ENCODE measurements at regions not wholly inside any gene's neighbourhood (a gene's known extent, or its start where the extent isn't known, plus 50 kb on each side); places are given as distances from the start of the nearest gene placed in this dataset.

DNA sequence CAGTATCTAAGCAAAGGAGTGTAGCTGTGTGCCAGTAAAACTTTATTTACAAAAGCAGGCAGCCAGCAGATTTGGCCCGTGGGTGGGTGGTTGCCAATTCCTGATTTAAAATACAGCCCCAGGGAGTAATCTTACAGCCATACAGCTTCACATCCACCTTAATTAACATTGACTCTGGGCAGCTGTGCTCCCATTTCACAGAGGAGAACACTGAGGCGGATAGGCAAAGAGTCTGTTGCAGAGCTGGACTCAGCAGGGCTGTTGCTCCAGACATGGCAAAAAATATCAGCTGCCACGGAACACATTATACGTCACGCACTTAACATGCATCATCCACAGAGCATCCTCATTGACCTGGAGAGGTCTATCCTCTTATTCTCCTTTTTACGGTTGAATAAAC lies 289.9 kb downstream of the DHX35 start:
- TF ChIP-seq, protein P1, sequence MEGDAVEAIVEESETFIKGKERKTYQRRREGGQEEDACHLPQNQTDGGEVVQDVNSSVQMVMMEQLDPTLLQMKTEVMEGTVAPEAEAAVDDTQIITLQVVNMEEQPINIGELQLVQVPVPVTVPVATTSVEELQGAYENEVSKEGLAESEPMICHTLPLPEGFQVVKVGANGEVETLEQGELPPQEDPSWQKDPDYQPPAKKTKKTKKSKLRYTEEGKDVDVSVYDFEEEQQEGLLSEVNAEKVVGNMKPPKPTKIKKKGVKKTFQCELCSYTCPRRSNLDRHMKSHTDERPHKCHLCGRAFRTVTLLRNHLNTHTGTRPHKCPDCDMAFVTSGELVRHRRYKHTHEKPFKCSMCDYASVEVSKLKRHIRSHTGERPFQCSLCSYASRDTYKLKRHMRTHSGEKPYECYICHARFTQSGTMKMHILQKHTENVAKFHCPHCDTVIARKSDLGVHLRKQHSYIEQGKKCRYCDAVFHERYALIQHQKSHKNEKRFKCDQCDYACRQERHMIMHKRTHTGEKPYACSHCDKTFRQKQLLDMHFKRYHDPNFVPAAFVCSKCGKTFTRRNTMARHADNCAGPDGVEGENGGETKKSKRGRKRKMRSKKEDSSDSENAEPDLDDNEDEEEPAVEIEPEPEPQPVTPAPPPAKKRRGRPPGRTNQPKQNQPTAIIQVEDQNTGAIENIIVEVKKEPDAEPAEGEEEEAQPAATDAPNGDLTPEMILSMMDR (IDR thresholded peaks at IDR 0.05; ENCODE audit: insufficient read depth, low read length, poor library complexity, severe bottlenecking) = no peak
- no peak for TF ChIP-seq EZH2phosphoT487 (conservative IDR thresholded peaks at IDR 0.05; ENCODE audit: low read length)

All from SU-DHL-6 (cell line).